Trophoblast cell (in vitro differentiated cells and primary cell): ENCODE measurements at regions not wholly inside any gene's neighbourhood (a gene's known extent, or its start where the extent isn't known, plus 50 kb on each side); places are given as distances from the start of the nearest gene placed in this dataset.

Experiments used
- DNase-seq, 2 donors: peaks; one replicate each; pipeline ENCODE4 v3.0.0-alpha.2; 2016
- H2AFZ ChIP-seq: 2 replicates; pipeline ENCODE4 v1.6.1; 2013; ENCODE audit warnings: low read length, moderate library complexity, mild to moderate bottlenecking; ENCODE audit not compliant: insufficient read depth, poor library complexity
- H2AK5ac ChIP-seq: 2 replicates; pipeline ENCODE4 v1.6.1; 2013; ENCODE audit warnings: mild to moderate bottlenecking, low read length
- H2BK120ac ChIP-seq: 2 replicates; pipeline ENCODE4 v1.6.1; 2013; ENCODE audit warnings: low read length, mild to moderate bottlenecking, moderate library complexity; ENCODE audit not compliant: insufficient read depth, poor library complexity
- H2BK12ac ChIP-seq: 2 replicates; pipeline ENCODE4 v1.6.1; 2013; ENCODE audit warnings: mild to moderate bottlenecking, low read length, moderate library complexity
- H2BK5ac ChIP-seq: 2 replicates; pipeline ENCODE4 v1.6.1; 2013; ENCODE audit warnings: low read length, low read depth, moderate library complexity, mild to moderate bottlenecking; ENCODE audit not compliant: poor library complexity
- H3K14ac ChIP-seq: 2 replicates; pipeline ENCODE4 v1.6.1; 2013; ENCODE audit warnings: mild to moderate bottlenecking, low read length
- H3K18ac ChIP-seq: 2 replicates; pipeline ENCODE4 v1.6.1; 2013; ENCODE audit warnings: mild to moderate bottlenecking, low read length
- H3K23ac ChIP-seq: 2 replicates; pipeline ENCODE4 v1.6.1; 2013; ENCODE audit warnings: low read length
- H3K27ac ChIP-seq: 2 replicates; pipeline ENCODE4 v1.5.1; 2013; ENCODE audit warnings: low read depth, mild to moderate bottlenecking, inconsistent platforms, low read length, moderate library complexity
- H3K27me3 ChIP-seq: 2 replicates; pipeline ENCODE4 v1.6.1; 2013; ENCODE audit warnings: inconsistent platforms, mild to moderate bottlenecking, low read length, moderate library complexity; ENCODE audit not compliant: insufficient read depth
- H3K36me3 ChIP-seq, 2 experiments: 1 replicate in 1 of 2; 2 replicates in 1 of 2; pipeline ENCODE4 v1.6.1; 2013; ENCODE audit warnings: low read length in 2 of 2, mild to moderate bottlenecking in 2 of 2, moderate library complexity in 1 of 2; ENCODE audit not compliant: insufficient read depth in 2 of 2, control insufficient read depth in 1 of 2
- H3K4ac ChIP-seq: 2 replicates; pipeline ENCODE4 v1.6.1; 2013; ENCODE audit warnings: low read depth, mild to moderate bottlenecking, low read length, moderate library complexity
- H3K4me1 ChIP-seq, 2 experiments: 1 replicate in 1 of 2; 2 replicates in 1 of 2; pipeline ENCODE4 v1.6.1; 2013; ENCODE audit warnings: low read length in 2 of 2, mild to moderate bottlenecking in 2 of 2, moderate library complexity in 1 of 2; ENCODE audit not compliant: insufficient read depth in 2 of 2, control insufficient read depth in 1 of 2
- H3K4me2 ChIP-seq: 2 replicates; pipeline ENCODE4 v1.6.1; 2013; ENCODE audit warnings: inconsistent platforms, mild to moderate bottlenecking, low read length, moderate library complexity
- H3K4me3 ChIP-seq: 2 replicates; pipeline ENCODE4 v1.5.1; 2013; ENCODE audit warnings: mild to moderate bottlenecking, low read depth, low read length, inconsistent platforms
- H3K79me1 ChIP-seq: one replicate; pipeline ENCODE4 v1.6.1; 2013; ENCODE audit warnings: low read length
- H3K79me2 ChIP-seq: 2 replicates; pipeline ENCODE4 v1.6.1; 2013; ENCODE audit warnings: low read length, mild to moderate bottlenecking; ENCODE audit not compliant: control insufficient read depth, insufficient read depth, poor library complexity
- H3K9ac ChIP-seq: 2 replicates; pipeline ENCODE4 v1.6.1; 2013; ENCODE audit warnings: mild to moderate bottlenecking, low read length
- H3K9me3 ChIP-seq: 2 replicates; pipeline ENCODE4 v1.6.1; 2013; ENCODE audit warnings: low read depth, mild to moderate bottlenecking, control low read depth, inconsistent platforms, low read length; ENCODE audit not compliant: insufficient read depth
- H4K12ac ChIP-seq: 2 replicates; pipeline ENCODE4 v1.6.1; 2013; ENCODE audit warnings: low read depth, mild to moderate bottlenecking, low read length, moderate library complexity
- H4K8ac ChIP-seq: 2 replicates; pipeline ENCODE4 v1.6.1; 2013; ENCODE audit warnings: low read depth, mild to moderate bottlenecking, low read length, moderate library complexity
- H4K91ac ChIP-seq: one replicate; pipeline ENCODE4 v1.6.1; 2013; ENCODE audit warnings: low read depth, mild to moderate bottlenecking, low read length, moderate library complexity
- WGBS: extraction: QIAGEN DNeasy Blood & Tissue Kit; methylation state at CpG from one replicate; pipeline ENCODE4 v1.1.7; 2013; ENCODE audit warnings: missing lambda C conversion rate; ENCODE audit not compliant: insufficient read length, insufficient coverage; ENCODE audit errors: extremely low coverage; 5-methylcytosine and 5-hydroxymethylcytosine counted together

- Histone ChIP-seq H3K79me2 (no peaks in the 10 kb centered on the region), H2AK5ac (no peak overlapping the region), H2BK120ac (no peak overlapping the region), H3K79me1 (no peaks in the 10 kb centered on the region), H3K27me3 (no peaks in the 10 kb centered on the region), H3K27ac (no peak overlapping the region), H3K23ac (no peak overlapping the region), H3K4me2 (no peak overlapping the region), H4K8ac (no peak overlapping the region), H4K91ac (no peak overlapping the region), H2BK5ac (no peak overlapping the region), H3K4ac (no peak overlapping the region), H3K4me1 (no peaks in the 10 kb centered on the region), H3K9me3 (no peaks in the 10 kb centered on the region), H3K14ac (no peak overlapping the region), H3K9ac (no peak overlapping the region), H3K4me3 (no peak overlapping the region), H2BK12ac (no peak overlapping the region), H2AFZ (no peak overlapping the region), H3K18ac (no peak overlapping the region), H3K36me3 (no peaks in the 10 kb centered on the region), H4K12ac (no peak overlapping the region)
- no peak for DNase-seq
- no CpG with 5 or more reads among the region's 1 CpG for WGBS
Observed at GRCh38 chr12:28640519-28640918, 450.3 kb downstream of the CCDC91 start.

GRCh38 chr12:28645436-28645835 is 455.2 kb downstream of the CCDC91 start:
- no peak overlapping the region for H2AFZ ChIP-seq

DNA sequence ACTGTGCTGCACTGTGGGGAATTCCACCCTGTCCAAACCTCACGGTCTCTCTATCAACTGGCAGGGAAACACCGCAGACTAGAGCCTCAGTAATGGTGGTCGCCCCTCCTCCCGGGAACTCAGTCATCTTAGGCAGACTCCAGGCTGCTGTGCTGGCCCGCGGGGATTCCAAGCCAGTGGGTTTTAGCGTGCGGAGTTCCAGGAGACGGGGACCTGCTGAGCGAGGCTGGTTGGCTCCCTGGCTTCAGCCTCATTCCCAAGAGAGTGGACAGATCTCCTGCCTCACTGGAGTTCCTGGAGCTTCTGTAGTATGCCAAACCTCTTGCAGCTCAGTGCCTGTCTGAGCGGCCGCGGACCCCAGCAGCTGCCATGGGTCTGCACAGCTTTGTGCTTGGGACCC is 455.6 kb downstream of the CCDC91 start:
- no peaks in the 10 kb centered on the region for H3K4me1 ChIP-seq
- H3K79me2 ChIP-seq, result no peaks in the 10 kb centered on the region
- no peak overlapping the region for H2BK5ac ChIP-seq
- no peak overlapping the region for H3K4me3 ChIP-seq
- no peak overlapping the region for H3K14ac ChIP-seq
- no peak overlapping the region for H3K4ac ChIP-seq
- no peak overlapping the region for H2AK5ac ChIP-seq
- no peak for DNase-seq
- no peak overlapping the region for H2BK120ac ChIP-seq
- H4K8ac ChIP-seq, result no peak overlapping the region
- no peaks in the 10 kb centered on the region for H3K79me1 ChIP-seq
- H3K23ac ChIP-seq, result no peak overlapping the region
- WGBS, result no CpG with 5 or more reads among the region's 13 CpGs
- H4K91ac ChIP-seq, result no peak overlapping the region
- no peak overlapping the region for H2AFZ ChIP-seq
- no peaks in the 10 kb centered on the region for H3K27me3 ChIP-seq
- H3K36me3 ChIP-seq, result no peaks in the 10 kb centered on the region
- H3K18ac ChIP-seq, result no peak overlapping the region
- H3K27ac ChIP-seq, result no peak overlapping the region
- no peak overlapping the region for H2BK12ac ChIP-seq
- H3K9ac ChIP-seq, result no peak overlapping the region
- H3K9me3 ChIP-seq, result no peaks in the 10 kb centered on the region
- H4K12ac ChIP-seq, result no peak overlapping the region
- H3K4me2 ChIP-seq, result no peak overlapping the region

More at GRCh38 chr12:28645436-28645835, 455.2 kb downstream of the CCDC91 start:
- H2BK5ac ChIP-seq, result no peak overlapping the region
- no peak overlapping the region for H3K9ac ChIP-seq
- no peak overlapping the region for H3K18ac ChIP-seq
- no peak overlapping the region for H4K12ac ChIP-seq
- no peak overlapping the region for H2BK120ac ChIP-seq
- no peak overlapping the region for H3K14ac ChIP-seq
- peak overlapping the region; percentile 7 for H3K4me3 ChIP-seq
- DNase-seq, result no peak
- no peak overlapping the region for H3K23ac ChIP-seq
- H3K9me3 ChIP-seq, result no peaks in the 10 kb centered on the region
- no peaks in the 10 kb centered on the region for H3K79me1 ChIP-seq
- no peak overlapping the region for H3K4ac ChIP-seq
- H3K27ac ChIP-seq, result no peak overlapping the region
- H2BK12ac ChIP-seq, result no peak overlapping the region
- H3K4me1 ChIP-seq, result no peaks in the 10 kb centered on the region
- no peak overlapping the region for H4K8ac ChIP-seq
- H3K36me3 ChIP-seq, result no peaks in the 10 kb centered on the region
- no peak overlapping the region for H2AK5ac ChIP-seq
- WGBS, result no CpG with 5 or more reads among the region's 8 CpGs
- H3K79me2 ChIP-seq, result no peaks in the 10 kb centered on the region
- H4K91ac ChIP-seq, result no peak overlapping the region
- H3K4me2 ChIP-seq, result no peak overlapping the region
- no peaks in the 10 kb centered on the region for H3K27me3 ChIP-seq

DNA sequence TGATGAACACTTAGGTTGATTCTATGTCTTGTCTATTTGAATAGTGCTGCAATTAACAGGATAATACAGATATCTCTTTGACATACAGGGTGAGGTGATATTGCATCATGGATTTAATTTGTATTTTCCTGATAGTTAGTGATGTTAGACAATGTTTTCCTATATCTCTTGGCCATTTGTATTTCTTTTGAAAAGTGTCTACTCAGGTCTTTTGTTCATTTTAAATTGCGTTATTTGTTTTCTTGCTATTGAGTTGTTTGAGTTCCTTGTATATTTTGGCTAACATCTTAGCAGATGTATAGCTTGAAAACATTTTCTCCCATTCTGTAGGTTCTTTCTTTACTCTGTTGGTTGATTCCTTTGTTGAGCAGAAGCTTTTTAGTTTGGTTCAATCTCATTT is 460.6 kb downstream of the CCDC91 start:
- Histone ChIP-seq H3K23ac (no peak overlapping the region), H2BK12ac (no peak overlapping the region), H3K4ac (no peak overlapping the region), H3K4me1 (no peaks in the 10 kb centered on the region), H4K12ac (no peak overlapping the region), H2AFZ (no peak overlapping the region), H3K14ac (no peak overlapping the region), H4K8ac (no peak overlapping the region), H3K79me2 (no peaks in the 10 kb centered on the region), H2AK5ac (no peak overlapping the region), H3K27me3 (no peaks in the 10 kb centered on the region), H3K9me3 (no peaks in the 10 kb centered on the region), H2BK5ac (no peak overlapping the region), H3K4me2 (no peak overlapping the region), H4K91ac (no peak overlapping the region), H3K4me3 (no peak overlapping the region), H3K18ac (no peak overlapping the region), H3K36me3 (no peaks in the 10 kb centered on the region), H3K27ac (no peak overlapping the region), H3K79me1 (no peaks in the 10 kb centered on the region), H3K9ac (no peak overlapping the region), H2BK120ac (no peak overlapping the region)
- no peak for DNase-seq
- WGBS, result no CpG with 5 or more reads among the region's 1 CpG
